Gastroesophageal sphincter (tissue), 4 donors: ENCODE measurements at regions not wholly inside any gene's neighbourhood (a gene's known extent, or its start where the extent isn't known, plus 50 kb on each side); places are given as distances from the start of the nearest gene placed in this dataset.

Experiments
- ATAC-seq: fragments of 150-250 bp; one replicate; pipeline ENCODE4 v1.9.1; 2016; ENCODE audit warnings: mild to moderate bottlenecking, moderate library complexity
- H3K27ac ChIP-seq, 4 donors: fragments of 200-600 bp; sonication (generic) in 3 of 4; 1 replicate in 3 of 4; 2 replicates in 1 of 4; pipeline ENCODE4 v1.5.1; 2016 to 2019
- H3K27me3 ChIP-seq: fragments of 200-600 bp; sonication (generic); one replicate; pipeline ENCODE4 v1.5.1; 2019
- H3K36me3 ChIP-seq, 2 donors: fragments of 200-600 bp; sonication (generic); one replicate each; pipeline ENCODE4 v1.5.1; 2019; ENCODE audit warnings: control low read depth in 1 of 2
- H3K4me1 ChIP-seq, 3 donors: fragments of 200-600 bp; sonication (generic); 1 replicate in 2 of 3; 2 replicates in 1 of 3; pipeline ENCODE4 v1.5.1; 2016 to 2019; ENCODE audit warnings: control low read depth in 2 of 3
- H3K4me3 ChIP-seq, 2 donors: fragments of 200-600 bp; sonication (generic); one replicate each; pipeline ENCODE4 v1.5.1; 2019; ENCODE audit warnings: mild to moderate bottlenecking in 1 of 2, moderate library complexity in 1 of 2
- H3K9me3 ChIP-seq, 3 donors: fragments of 200-600 bp; sonication (generic); one replicate each; pipeline ENCODE4 v1.5.1; 2017 to 2019; ENCODE audit warnings: control low read depth in 2 of 3
- EP300 ChIP-seq: sonication (generic); formaldehyde crosslinking; IDR thresholded peaks from one replicate; pipeline ENCODE4 v1.6.1; 2017; ENCODE audit warnings: antibody characterized with exemption, mild to moderate bottlenecking
- POLR2A ChIP-seq, 2 donors: fragments of 450-650 bp; IDR thresholded peaks; one replicate each; pipeline ENCODE4 v1.6.1; 2017; ENCODE audit warnings: antibody characterized with exemption in 2 of 2, mild to moderate bottlenecking in 2 of 2, moderate library complexity in 1 of 2
- POLR2AphosphoS5 ChIP-seq: sonication (generic); formaldehyde crosslinking; IDR thresholded peaks from one replicate; pipeline ENCODE4 v1.6.1; 2017; ENCODE audit warnings: antibody characterized with exemption
- WGBS, 2 donors: methylation state at CpG; one replicate each; pipeline ENCODE4 v1.1.5; 2018; ENCODE audit warnings: low coverage in 1 of 2; 5-methylcytosine and 5-hydroxymethylcytosine counted together
- TF ChIP-seq, protein P1 (sequence below), 4 experiments: fragments of 200-600 bp in 2 of 4; fragments of 450-650 bp in 2 of 4; sonication (generic) in 1 of 4; IDR thresholded peaks; one replicate each; pipeline ENCODE4 v1.5.1; 2017 to 2019; ENCODE audit warnings: antibody characterized with exemption in 4 of 4, mild to moderate bottlenecking in 2 of 4, moderate library complexity in 2 of 4

- 33 to 80% methylated on average over 2 to 3 of the region's 3 CpGs for WGBS, 2 donors
- Histone ChIP-seq H3K4me3 (no peak overlapping the region), H3K36me3 (no peaks in the 10 kb centered on the region), H3K9me3 (no peaks in the 10 kb centered on the region), H3K27ac (no peak overlapping the region), H3K4me1 (no peaks in the 10 kb centered on the region), H3K27me3 (no peaks in the 10 kb centered on the region)
- TF ChIP-seq POLR2AphosphoS5: no peak
- TF ChIP-seq, protein P1, sequence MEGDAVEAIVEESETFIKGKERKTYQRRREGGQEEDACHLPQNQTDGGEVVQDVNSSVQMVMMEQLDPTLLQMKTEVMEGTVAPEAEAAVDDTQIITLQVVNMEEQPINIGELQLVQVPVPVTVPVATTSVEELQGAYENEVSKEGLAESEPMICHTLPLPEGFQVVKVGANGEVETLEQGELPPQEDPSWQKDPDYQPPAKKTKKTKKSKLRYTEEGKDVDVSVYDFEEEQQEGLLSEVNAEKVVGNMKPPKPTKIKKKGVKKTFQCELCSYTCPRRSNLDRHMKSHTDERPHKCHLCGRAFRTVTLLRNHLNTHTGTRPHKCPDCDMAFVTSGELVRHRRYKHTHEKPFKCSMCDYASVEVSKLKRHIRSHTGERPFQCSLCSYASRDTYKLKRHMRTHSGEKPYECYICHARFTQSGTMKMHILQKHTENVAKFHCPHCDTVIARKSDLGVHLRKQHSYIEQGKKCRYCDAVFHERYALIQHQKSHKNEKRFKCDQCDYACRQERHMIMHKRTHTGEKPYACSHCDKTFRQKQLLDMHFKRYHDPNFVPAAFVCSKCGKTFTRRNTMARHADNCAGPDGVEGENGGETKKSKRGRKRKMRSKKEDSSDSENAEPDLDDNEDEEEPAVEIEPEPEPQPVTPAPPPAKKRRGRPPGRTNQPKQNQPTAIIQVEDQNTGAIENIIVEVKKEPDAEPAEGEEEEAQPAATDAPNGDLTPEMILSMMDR (IDR thresholded peaks at IDR 0.05): no peak
- no peak for TF ChIP-seq POLR2A (IDR thresholded peaks at IDR 0.05)
- no peak for ATAC-seq
These were observed 122.3 kb downstream of the EFHB start for GRCh38 chr3:19811689-19812088.

DNA sequence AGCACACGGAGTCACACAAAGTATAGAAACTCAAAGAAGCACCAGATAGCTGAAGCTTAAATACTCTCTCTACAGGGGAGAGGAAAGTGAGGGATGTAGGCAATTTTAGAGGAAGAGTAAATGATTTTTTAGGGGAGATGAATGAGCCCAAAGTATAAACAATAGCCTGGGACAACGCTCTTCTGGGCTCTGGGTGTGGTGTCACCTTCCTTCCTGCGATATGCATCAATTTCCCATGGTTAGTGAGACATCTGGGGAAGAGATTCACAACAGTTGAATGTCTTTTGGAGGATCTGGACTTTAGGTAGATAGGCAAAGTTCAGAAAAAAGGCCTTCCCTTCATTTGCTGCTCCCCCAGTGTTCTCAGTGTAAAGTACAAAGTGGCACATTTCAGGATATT, 125.2 kb downstream of the EFHB start:
- Histone ChIP-seq H3K36me3 (no peaks in the 10 kb centered on the region), H3K27ac (no peak overlapping the region), H3K4me3 (no peak overlapping the region), H3K27me3 (no peaks in the 10 kb centered on the region), H3K9me3 (peaks cover 0 to 6% (median 0%) of the 10 kb centered on the region in 3 donors), H3K4me1 (no peaks in the 10 kb centered on the region)
- no peak for ATAC-seq
- TF ChIP-seq POLR2AphosphoS5: no peak
- TF ChIP-seq, protein P1 (IDR thresholded peaks at IDR 0.05): no peak
- TF ChIP-seq EP300: no peak
- no peak for TF ChIP-seq POLR2A (IDR thresholded peaks at IDR 0.05)
- WGBS, 2 donors: 37 to 39% methylated on average over 3 of the region's 3 CpGs

- Histone ChIP-seq H3K9me3 (peaks cover 0 to 38% (median 0%) of the 10 kb centered on the region in 3 donors), H3K4me3 (no peak overlapping the region), H3K27ac (no peak overlapping the region), H3K27me3 (no peaks in the 10 kb centered on the region), H3K36me3 (no peaks in the 10 kb centered on the region), H3K4me1 (no peaks in the 10 kb centered on the region)
- TF ChIP-seq POLR2A (IDR thresholded peaks at IDR 0.05) (no peak), EP300 (no peak), POLR2AphosphoS5 (no peak)
- TF ChIP-seq, protein P1 (IDR thresholded peaks at IDR 0.05): no peak
- no peak for ATAC-seq
These were observed 134.1 kb downstream of the EFHB start for GRCh38 chr3:19799887-19800286.

- ATAC-seq: no peak
- no peak overlapping the region for H3K27ac ChIP-seq
- H3K36me3 ChIP-seq: no peaks in the 10 kb centered on the region
- H3K9me3 ChIP-seq: peaks cover 0 to 35% (median 0%) of the 10 kb centered on the region in 3 donors
- TF ChIP-seq POLR2A (IDR thresholded peaks at IDR 0.05) (no peak), POLR2AphosphoS5 (no peak), EP300 (no peak)
- TF ChIP-seq, protein P1 (IDR thresholded peaks at IDR 0.05): no peak
- no peaks in the 10 kb centered on the region for H3K27me3 ChIP-seq
- H3K4me3 ChIP-seq: no peak overlapping the region
- H3K4me1 ChIP-seq: no peaks in the 10 kb centered on the region
These were observed 134.9 kb downstream of the EFHB start for GRCh38 chr3:19799115-19799514.

- Histone ChIP-seq H3K4me3 (no peak overlapping the region), H3K4me1 (no peaks in the 10 kb centered on the region), H3K9me3 (peaks cover 0 to 27% (median 0%) of the 10 kb centered on the region in 3 donors), H3K36me3 (no peaks in the 10 kb centered on the region), H3K27me3 (no peaks in the 10 kb centered on the region), H3K27ac (no peak overlapping the region)
- no peak for TF ChIP-seq POLR2A (IDR thresholded peaks at IDR 0.05)
- TF ChIP-seq EP300: no peak
- TF ChIP-seq, protein P1 (IDR thresholded peaks at IDR 0.05): no peak
- TF ChIP-seq POLR2AphosphoS5: no peak
- no peak for ATAC-seq
- 57 to 63% methylated on average over 2 of the region's 2 CpGs for WGBS, 2 donors
These were observed 135.7 kb downstream of the EFHB start for GRCh38 chr3:19798324-19798723.
